ENCODE measurements at regions not wholly inside any gene's neighbourhood (a gene's known extent, or its start where the extent isn't known, plus 50 kb on each side); places are given as distances from the start of the nearest gene placed in this dataset.

DNA sequence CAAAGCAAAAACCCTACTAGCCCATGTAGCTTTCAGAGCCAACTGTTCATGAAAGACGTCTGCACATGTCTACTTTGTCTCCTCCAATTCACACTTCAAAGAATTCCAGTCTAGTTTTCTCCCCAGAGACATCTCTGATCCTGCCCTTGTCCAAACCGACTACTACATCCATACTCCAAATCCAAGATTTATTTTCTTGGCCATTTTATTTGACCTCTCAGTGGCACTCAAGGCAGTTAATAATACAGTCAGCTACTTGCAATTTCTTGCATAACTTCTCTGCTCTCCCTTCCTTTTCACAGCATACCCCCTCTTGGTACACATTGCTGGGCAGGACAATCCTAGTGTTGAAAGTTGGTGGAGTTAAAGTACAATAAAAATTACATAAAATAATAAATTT lies 170.9 kb upstream of the INHBA start:
- H3K27me3 ChIP-seq (ENCODE audit: control insufficient read depth in 1 of 2, insufficient read depth in 2 of 2, low read length in 2 of 2), result no peaks in the 10 kb centered on the region
- H3K4me1 ChIP-seq (ENCODE audit: insufficient read depth, low read length), result no peaks in the 10 kb centered on the region
- H3K9ac ChIP-seq (ENCODE audit: insufficient read depth, low read depth, low read length), result no peak overlapping the region
- no peaks in the 10 kb centered on the region for H3K36me3 ChIP-seq (replicated peaks in 1 of 2; ENCODE audit: control insufficient read depth in 1 of 2, insufficient read depth in 2 of 2, low read length in 2 of 2)
- H4K20me1 ChIP-seq (ENCODE audit: insufficient read depth, low read length), result no peaks in the 10 kb centered on the region
- no peak overlapping the region for H3K4me3 ChIP-seq (replicated peaks in 1 of 3; ENCODE audit: insufficient read depth in 1 of 3, low read depth in 2 of 3, low read length in 3 of 3)
- ChIA-PET CTCF (ENCODE audit: low intra/inter-chr PET ratio, low total read pairs) (no interaction called here), POLR2A (no interaction called here)
- H3K4me2 ChIP-seq (ENCODE audit: low read depth, low read length), result no peak overlapping the region
- H3K9me3 ChIP-seq (ENCODE audit: low read length), result no peaks in the 10 kb centered on the region
- H3K27ac ChIP-seq (ENCODE audit: extremely low read length, insufficient read depth, low read length), result no peak overlapping the region
- BruUV-seq (replicated peaks), result no TSS peak
- FAIRE-seq (no peak), DNase-seq (ENCODE audit: low spot score) (no peak), ATAC-seq (no peak)
- no peak overlapping the region for H2AFZ ChIP-seq (ENCODE audit: low read length)
- in situ Hi-C loops (cut with HindIII; ENCODE audit: extremely low pct_ligation_motif_present, low pct_unique_long_range_greater_than_20kb), result no loop called here
- H3K79me2 ChIP-seq (ENCODE audit: insufficient read depth, low read length), result no peaks in the 10 kb centered on the region
- TF ChIP-seq, protein P1, sequence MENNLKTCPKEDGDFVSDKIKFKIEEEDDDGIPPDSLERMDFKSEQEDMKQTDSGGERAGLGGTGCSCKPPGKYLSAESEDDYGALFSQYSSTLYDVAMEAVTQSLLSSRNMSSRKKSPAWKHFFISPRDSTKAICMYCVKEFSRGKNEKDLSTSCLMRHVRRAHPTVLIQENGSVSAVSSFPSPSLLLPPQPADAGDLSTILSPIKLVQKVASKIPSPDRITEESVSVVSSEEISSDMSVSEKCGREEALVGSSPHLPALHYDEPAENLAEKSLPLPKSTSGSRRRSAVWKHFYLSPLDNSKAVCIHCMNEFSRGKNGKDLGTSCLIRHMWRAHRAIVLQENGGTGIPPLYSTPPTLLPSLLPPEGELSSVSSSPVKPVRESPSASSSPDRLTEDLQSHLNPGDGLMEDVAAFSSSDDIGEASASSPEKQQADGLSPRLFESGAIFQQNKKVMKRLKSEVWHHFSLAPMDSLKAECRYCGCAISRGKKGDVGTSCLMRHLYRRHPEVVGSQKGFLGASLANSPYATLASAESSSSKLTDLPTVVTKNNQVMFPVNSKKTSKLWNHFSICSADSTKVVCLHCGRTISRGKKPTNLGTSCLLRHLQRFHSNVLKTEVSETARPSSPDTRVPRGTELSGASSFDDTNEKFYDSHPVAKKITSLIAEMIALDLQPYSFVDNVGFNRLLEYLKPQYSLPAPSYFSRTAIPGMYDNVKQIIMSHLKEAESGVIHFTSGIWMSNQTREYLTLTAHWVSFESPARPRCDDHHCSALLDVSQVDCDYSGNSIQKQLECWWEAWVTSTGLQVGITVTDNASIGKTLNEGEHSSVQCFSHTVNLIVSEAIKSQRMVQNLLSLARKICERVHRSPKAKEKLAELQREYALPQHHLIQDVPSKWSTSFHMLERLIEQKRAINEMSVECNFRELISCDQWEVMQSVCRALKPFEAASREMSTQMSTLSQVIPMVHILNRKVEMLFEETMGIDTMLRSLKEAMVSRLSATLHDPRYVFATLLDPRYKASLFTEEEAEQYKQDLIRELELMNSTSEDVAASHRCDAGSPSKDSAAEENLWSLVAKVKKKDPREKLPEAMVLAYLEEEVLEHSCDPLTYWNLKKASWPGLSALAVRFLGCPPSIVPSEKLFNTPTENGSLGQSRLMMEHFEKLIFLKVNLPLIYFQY (CRISPR knock-in tag; IDR thresholded peaks at IDR 0.05; ENCODE audit: borderline replicate concordance), result no peak
- TF ChIP-seq CBX5 (CRISPR knock-in tag; IDR thresholded peaks at IDR 0.05; ENCODE audit: borderline replicate concordance) (no peak), ZSCAN20 (CRISPR knock-in tag; IDR thresholded peaks at IDR 0.05; ENCODE audit: borderline replicate concordance) (no peak), ZBTB1 (CRISPR knock-in tag; IDR thresholded peaks at IDR 0.05; ENCODE audit: borderline replicate concordance) (no peak), CCAR2 (optimal IDR thresholded peaks at IDR 0.05; ENCODE audit: low read depth, low read length) (no peak), POLR2A (IDR thresholded peaks at IDR 0.05; ENCODE audit: insufficient read depth in 1 of 2, low read depth in 2 of 2, low read length in 2 of 2) (no peak), PRPF4 (IDR thresholded peaks at IDR 0.05; ENCODE audit: low read depth, low read length, poor library complexity, severe bottlenecking) (no peak), RNF2 (conservative IDR thresholded peaks at IDR 0.05; ENCODE audit: low read depth) (no peak), NR2F6 (IDR thresholded peaks at IDR 0.05) (no peak), NR2F6 (CRISPR knock-in tag; IDR thresholded peaks at IDR 0.05) (no peak), HOXD1 (CRISPR knock-in tag; IDR thresholded peaks at IDR 0.05) (no peak)
- TF ChIP-seq, protein P2, sequence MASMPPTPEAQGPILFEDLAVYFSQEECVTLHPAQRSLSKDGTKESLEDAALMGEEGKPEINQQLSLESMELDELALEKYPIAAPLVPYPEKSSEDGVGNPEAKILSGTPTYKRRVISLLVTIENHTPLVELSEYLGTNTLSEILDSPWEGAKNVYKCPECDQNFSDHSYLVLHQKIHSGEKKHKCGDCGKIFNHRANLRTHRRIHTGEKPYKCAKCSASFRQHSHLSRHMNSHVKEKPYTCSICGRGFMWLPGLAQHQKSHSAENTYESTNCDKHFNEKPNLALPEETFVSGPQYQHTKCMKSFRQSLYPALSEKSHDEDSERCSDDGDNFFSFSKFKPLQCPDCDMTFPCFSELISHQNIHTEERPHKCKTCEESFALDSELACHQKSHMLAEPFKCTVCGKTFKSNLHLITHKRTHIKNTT (CRISPR knock-in tag; IDR thresholded peaks at IDR 0.05), result no peak
- TF ChIP-seq, protein P3, sequence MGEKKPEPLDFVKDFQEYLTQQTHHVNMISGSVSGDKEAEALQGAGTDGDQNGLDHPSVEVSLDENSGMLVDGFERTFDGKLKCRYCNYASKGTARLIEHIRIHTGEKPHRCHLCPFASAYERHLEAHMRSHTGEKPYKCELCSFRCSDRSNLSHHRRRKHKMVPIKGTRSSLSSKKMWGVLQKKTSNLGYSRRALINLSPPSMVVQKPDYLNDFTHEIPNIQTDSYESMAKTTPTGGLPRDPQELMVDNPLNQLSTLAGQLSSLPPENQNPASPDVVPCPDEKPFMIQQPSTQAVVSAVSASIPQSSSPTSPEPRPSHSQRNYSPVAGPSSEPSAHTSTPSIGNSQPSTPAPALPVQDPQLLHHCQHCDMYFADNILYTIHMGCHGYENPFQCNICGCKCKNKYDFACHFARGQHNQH (CRISPR knock-in tag; IDR thresholded peaks at IDR 0.05), result no peak
- 0% methylated on average over 2 of the region's 2 CpGs for WGBS (ENCODE audit: low lambda C conversion rate)
- intact Hi-C loops (cut with micrococcal nuclease; ENCODE audit: unreplicated experiment), result no loop called here

All from HepG2 (cell line).